SK-N-SH treated with all-trans-retinoic acid at 6 μM for 48 hours (cell line): ENCODE measurements at regions not wholly inside any gene's neighbourhood (a gene's known extent, or its start where the extent isn't known, plus 50 kb on each side); places are given as distances from the start of the nearest gene placed in this dataset.

Experiments used
- ATAC-seq: fragments of 200-7000 bp; cut with Tn5 transposase; 3 replicates; pipeline ENCODE4 v1.9.1; 2020; ENCODE audit warnings: mild to moderate bottlenecking, moderate library complexity
- ARNTL ChIP-seq: fragments of 450-650 bp; formaldehyde crosslinking; IDR thresholded peaks from 2 replicates; pipeline ENCODE4 v1.5.0; 2020; ENCODE audit warnings: low read depth, mild to moderate bottlenecking, moderate library complexity, borderline replicate concordance
- BACH2 ChIP-seq: fragments of 250-450 bp; sonication (Bioruptor Pico); IDR thresholded peaks from 2 replicates; pipeline ENCODE4 v1.9.0; 2021; ENCODE audit warnings: mild to moderate bottlenecking, borderline replicate concordance
- CREB5 ChIP-seq: fragments of 250-450 bp; sonication (Bioruptor Pico); IDR thresholded peaks from 2 replicates; pipeline ENCODE4 v1.5.1; 2020; ENCODE audit warnings: low read depth, mild to moderate bottlenecking, moderate library complexity
- CSDC2 ChIP-seq: fragments of 250-450 bp; sonication (Bioruptor Pico); IDR thresholded peaks from 2 replicates; pipeline ENCODE4 v1.5.0; 2020; ENCODE audit warnings: mild to moderate bottlenecking, moderate library complexity
- CSRNP3 ChIP-seq: fragments of 250-450 bp; sonication (Bioruptor Pico); IDR thresholded peaks from 2 replicates; pipeline ENCODE4 v1.5.1; 2021; ENCODE audit warnings: mild to moderate bottlenecking, moderate library complexity
- ESRRG ChIP-seq: fragments of 250-450 bp; sonication (Bioruptor Pico); IDR thresholded peaks from 2 replicates; pipeline ENCODE4 v1.6.1; 2021; ENCODE audit warnings: mild to moderate bottlenecking
- GLIS3 ChIP-seq: fragments of 250-450 bp; sonication (Bioruptor Pico); IDR thresholded peaks from 2 replicates; pipeline ENCODE4 v1.5.0; 2020; ENCODE audit warnings: mild to moderate bottlenecking, moderate library complexity
- ISL1 ChIP-seq: fragments of 250-450 bp; sonication (Bioruptor Pico); IDR thresholded peaks from 2 replicates; pipeline ENCODE4 v2.1.2; 2022; ENCODE audit warnings: mild to moderate bottlenecking, moderate library complexity
- OSR1 ChIP-seq: fragments of 250-450 bp; sonication (Bioruptor Pico); IDR thresholded peaks from 2 replicates; pipeline ENCODE4 v1.8.0; 2022; ENCODE audit warnings: moderate library complexity, mild to moderate bottlenecking, inconsistent platforms
- PPARA ChIP-seq: fragments of 250-450 bp; sonication (Bioruptor Pico); IDR thresholded peaks from 2 replicates; pipeline ENCODE4 v1.5.0; 2020; ENCODE audit warnings: mild to moderate bottlenecking, borderline replicate concordance
- RARB ChIP-seq: fragments of 250-450 bp; sonication (Bioruptor Pico); IDR thresholded peaks from 2 replicates; pipeline ENCODE4 v1.8.0; 2021; ENCODE audit warnings: mild to moderate bottlenecking, moderate library complexity
- SNAI2 ChIP-seq: fragments of 250-450 bp; sonication (Bioruptor Pico); IDR thresholded peaks from 2 replicates; pipeline ENCODE4 v1.5.0; 2020; ENCODE audit warnings: mild to moderate bottlenecking, moderate library complexity
- TCF4 ChIP-seq: fragments of 250-450 bp; sonication (Bioruptor Pico); IDR thresholded peaks from 2 replicates; pipeline ENCODE4 v1.8.0; 2021; ENCODE audit warnings: mild to moderate bottlenecking, moderate library complexity, borderline replicate concordance
- TOX ChIP-seq: fragments of 250-450 bp; sonication (Bioruptor Pico); IDR thresholded peaks from 2 replicates; pipeline ENCODE4 v1.8.0; 2021; ENCODE audit warnings: mild to moderate bottlenecking, moderate library complexity, borderline replicate concordance
- ZC3H10 ChIP-seq: fragments of 250-450 bp; sonication (Bioruptor Pico); IDR thresholded peaks from 2 replicates; pipeline ENCODE4 v1.5.1; 2021; ENCODE audit warnings: mild to moderate bottlenecking, moderate library complexity
- ZFP3 ChIP-seq: fragments of 250-450 bp; sonication (Bioruptor Pico); IDR thresholded peaks from 2 replicates; pipeline ENCODE4 v1.5.0; 2020; ENCODE audit warnings: mild to moderate bottlenecking, moderate library complexity
- ZFP30 ChIP-seq: fragments of 450-650 bp; formaldehyde crosslinking; IDR thresholded peaks from 2 replicates; pipeline ENCODE4 v1.5.0; 2022; ENCODE audit warnings: mild to moderate bottlenecking, moderate library complexity
- ZNF565 ChIP-seq: fragments of 450-650 bp; formaldehyde crosslinking; conservative IDR thresholded peaks from 2 replicates; pipeline ENCODE4 v1.5.0; 2020; ENCODE audit warnings: low read depth, mild to moderate bottlenecking, moderate library complexity
- ZNF70 ChIP-seq: fragments of 450-650 bp; formaldehyde crosslinking; IDR thresholded peaks from 2 replicates; pipeline ENCODE4 v1.5.0; 2020; ENCODE audit warnings: mild to moderate bottlenecking, moderate library complexity
- ZNF8 ChIP-seq: fragments of 450-650 bp; formaldehyde crosslinking; IDR thresholded peaks from 2 replicates; pipeline ENCODE4 v1.5.0; 2020; ENCODE audit warnings: mild to moderate bottlenecking, moderate library complexity
- TF ChIP-seq, protein P1 (sequence below): fragments of 250-450 bp; sonication (Bioruptor Pico); IDR thresholded peaks from 2 replicates; pipeline ENCODE4 v1.8.0; 2020; ENCODE audit warnings: mild to moderate bottlenecking, moderate library complexity, borderline replicate concordance
- TF ChIP-seq, protein P2 (sequence below): fragments of 250-450 bp; sonication (Bioruptor Pico); IDR thresholded peaks from 2 replicates; pipeline ENCODE4 v1.8.0; 2021; ENCODE audit warnings: low read depth, mild to moderate bottlenecking, moderate library complexity, borderline replicate concordance
- TF ChIP-seq, protein P3 (sequence below): fragments of 250-450 bp; sonication (Bioruptor Pico); IDR thresholded peaks from 2 replicates; pipeline ENCODE4 v1.5.0; 2020; ENCODE audit warnings: mild to moderate bottlenecking, moderate library complexity

DNA sequence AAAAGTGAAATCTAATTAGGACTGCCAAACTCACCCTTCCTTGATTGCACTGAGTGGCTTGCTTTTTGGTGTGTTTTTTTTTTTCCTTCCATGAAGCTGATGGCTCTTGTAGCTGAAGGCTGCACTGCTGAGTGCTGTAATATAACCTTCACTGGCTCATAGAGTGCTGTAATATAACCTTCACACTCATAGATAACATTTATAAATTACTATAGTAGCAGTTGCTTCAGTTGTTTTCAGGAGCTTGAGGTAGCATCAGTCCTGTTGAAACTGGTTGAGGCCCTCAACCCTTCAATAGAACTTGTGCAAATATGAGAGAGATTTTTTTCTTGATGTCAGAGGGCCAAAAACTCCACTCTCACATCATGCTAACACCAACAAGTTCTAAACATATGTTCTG, 404.9 kb upstream of the MBL2 start:
- ATAC-seq, result no peak

DNA sequence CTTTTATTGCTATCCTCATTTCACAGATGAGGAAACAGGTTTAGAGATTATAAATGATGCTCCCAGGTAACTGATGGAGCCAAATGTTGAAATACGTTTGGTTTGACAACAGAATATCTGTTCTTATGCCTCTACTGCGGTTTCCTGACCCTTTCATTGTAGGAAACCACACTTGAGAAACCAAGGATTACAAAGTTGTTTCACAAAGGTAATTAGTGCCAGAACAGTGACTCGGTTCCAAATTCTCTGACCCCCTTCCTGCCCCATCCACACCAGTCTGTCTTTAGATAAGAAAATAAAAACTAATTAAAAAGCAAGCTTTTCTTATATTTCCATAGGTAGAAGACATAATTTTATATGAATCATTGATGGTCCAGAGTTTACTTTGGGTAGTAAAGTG, 393.7 kb upstream of the MBL2 start:
- no peak for ATAC-seq
- no peak for TF ChIP-seq ZNF8 (CRISPR knock-in tag)
- TF ChIP-seq BACH2 (CRISPR knock-in tag), result no peak
- TF ChIP-seq, protein P1, sequence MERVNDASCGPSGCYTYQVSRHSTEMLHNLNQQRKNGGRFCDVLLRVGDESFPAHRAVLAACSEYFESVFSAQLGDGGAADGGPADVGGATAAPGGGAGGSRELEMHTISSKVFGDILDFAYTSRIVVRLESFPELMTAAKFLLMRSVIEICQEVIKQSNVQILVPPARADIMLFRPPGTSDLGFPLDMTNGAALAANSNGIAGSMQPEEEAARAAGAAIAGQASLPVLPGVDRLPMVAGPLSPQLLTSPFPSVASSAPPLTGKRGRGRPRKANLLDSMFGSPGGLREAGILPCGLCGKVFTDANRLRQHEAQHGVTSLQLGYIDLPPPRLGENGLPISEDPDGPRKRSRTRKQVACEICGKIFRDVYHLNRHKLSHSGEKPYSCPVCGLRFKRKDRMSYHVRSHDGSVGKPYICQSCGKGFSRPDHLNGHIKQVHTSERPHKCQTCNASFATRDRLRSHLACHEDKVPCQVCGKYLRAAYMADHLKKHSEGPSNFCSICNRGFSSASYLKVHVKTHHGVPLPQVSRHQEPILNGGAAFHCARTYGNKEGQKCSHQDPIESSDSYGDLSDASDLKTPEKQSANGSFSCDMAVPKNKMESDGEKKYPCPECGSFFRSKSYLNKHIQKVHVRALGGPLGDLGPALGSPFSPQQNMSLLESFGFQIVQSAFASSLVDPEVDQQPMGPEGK (CRISPR knock-in tag), result no peak
- no peak for TF ChIP-seq ARNTL
- no peak for TF ChIP-seq GLIS3
- TF ChIP-seq ZNF70 (CRISPR knock-in tag), result no peak
- TF ChIP-seq, protein P2, sequence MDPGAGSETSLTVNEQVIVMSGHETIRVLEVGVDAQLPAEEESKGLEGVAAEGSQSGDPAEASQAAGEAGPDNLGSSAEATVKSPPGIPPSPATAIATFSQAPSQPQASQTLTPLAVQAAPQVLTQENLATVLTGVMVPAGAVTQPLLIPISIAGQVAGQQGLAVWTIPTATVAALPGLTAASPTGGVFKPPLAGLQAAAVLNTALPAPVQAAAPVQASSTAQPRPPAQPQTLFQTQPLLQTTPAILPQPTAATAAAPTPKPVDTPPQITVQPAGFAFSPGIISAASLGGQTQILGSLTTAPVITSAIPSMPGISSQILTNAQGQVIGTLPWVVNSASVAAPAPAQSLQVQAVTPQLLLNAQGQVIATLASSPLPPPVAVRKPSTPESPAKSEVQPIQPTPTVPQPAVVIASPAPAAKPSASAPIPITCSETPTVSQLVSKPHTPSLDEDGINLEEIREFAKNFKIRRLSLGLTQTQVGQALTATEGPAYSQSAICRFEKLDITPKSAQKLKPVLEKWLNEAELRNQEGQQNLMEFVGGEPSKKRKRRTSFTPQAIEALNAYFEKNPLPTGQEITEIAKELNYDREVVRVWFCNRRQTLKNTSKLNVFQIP (CRISPR knock-in tag), result no peak
- TF ChIP-seq PPARA (CRISPR knock-in tag), result no peak
- TF ChIP-seq CREB5 (CRISPR knock-in tag), result no peak
- no peak for TF ChIP-seq RARB
- TF ChIP-seq ZNF565 (CRISPR knock-in tag), result no peak
- TF ChIP-seq CSDC2 (CRISPR knock-in tag), result no peak
- no peak for TF ChIP-seq ZFP30 (CRISPR knock-in tag)
- no peak for TF ChIP-seq CSRNP3 (CRISPR knock-in tag)

More for the DNA sequence above, 404.9 kb upstream of the MBL2 start:
- TF ChIP-seq ARNTL, result no peak
- no peak for TF ChIP-seq PPARA (CRISPR knock-in tag)
- no peak for TF ChIP-seq ZNF565 (CRISPR knock-in tag)
- TF ChIP-seq OSR1 (CRISPR knock-in tag), result no peak
- TF ChIP-seq ZFP3 (CRISPR knock-in tag), result no peak
- TF ChIP-seq, protein P3, sequence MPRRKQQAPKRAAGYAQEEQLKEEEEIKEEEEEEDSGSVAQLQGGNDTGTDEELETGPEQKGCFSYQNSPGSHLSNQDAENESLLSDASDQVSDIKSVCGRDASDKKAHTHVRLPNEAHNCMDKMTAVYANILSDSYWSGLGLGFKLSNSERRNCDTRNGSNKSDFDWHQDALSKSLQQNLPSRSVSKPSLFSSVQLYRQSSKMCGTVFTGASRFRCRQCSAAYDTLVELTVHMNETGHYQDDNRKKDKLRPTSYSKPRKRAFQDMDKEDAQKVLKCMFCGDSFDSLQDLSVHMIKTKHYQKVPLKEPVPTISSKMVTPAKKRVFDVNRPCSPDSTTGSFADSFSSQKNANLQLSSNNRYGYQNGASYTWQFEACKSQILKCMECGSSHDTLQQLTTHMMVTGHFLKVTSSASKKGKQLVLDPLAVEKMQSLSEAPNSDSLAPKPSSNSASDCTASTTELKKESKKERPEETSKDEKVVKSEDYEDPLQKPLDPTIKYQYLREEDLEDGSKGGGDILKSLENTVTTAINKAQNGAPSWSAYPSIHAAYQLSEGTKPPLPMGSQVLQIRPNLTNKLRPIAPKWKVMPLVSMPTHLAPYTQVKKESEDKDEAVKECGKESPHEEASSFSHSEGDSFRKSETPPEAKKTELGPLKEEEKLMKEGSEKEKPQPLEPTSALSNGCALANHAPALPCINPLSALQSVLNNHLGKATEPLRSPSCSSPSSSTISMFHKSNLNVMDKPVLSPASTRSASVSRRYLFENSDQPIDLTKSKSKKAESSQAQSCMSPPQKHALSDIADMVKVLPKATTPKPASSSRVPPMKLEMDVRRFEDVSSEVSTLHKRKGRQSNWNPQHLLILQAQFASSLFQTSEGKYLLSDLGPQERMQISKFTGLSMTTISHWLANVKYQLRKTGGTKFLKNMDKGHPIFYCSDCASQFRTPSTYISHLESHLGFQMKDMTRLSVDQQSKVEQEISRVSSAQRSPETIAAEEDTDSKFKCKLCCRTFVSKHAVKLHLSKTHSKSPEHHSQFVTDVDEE (CRISPR knock-in tag), result no peak
- no peak for TF ChIP-seq ISL1
- no peak for TF ChIP-seq TOX (CRISPR knock-in tag)
- TF ChIP-seq ESRRG, result no peak
- no peak for TF ChIP-seq ZNF8 (CRISPR knock-in tag)
- no peak for TF ChIP-seq TCF4 (CRISPR knock-in tag)
- no peak for TF ChIP-seq ZC3H10 (CRISPR knock-in tag)
- TF ChIP-seq SNAI2 (CRISPR knock-in tag), result no peak
- no peak for TF ChIP-seq CREB5 (CRISPR knock-in tag)
- TF ChIP-seq GLIS3, result no peak
- no peak for TF ChIP-seq CSRNP3 (CRISPR knock-in tag)
- TF ChIP-seq RARB, result no peak
- no peak for TF ChIP-seq ZNF70 (CRISPR knock-in tag)
- TF ChIP-seq CSDC2 (CRISPR knock-in tag), result no peak
